ENCODE measurements at regions not wholly inside any gene's neighbourhood (a gene's known extent, or its start where the extent isn't known, plus 50 kb on each side); places are given as distances from the start of the nearest gene placed in this dataset.

DNA sequence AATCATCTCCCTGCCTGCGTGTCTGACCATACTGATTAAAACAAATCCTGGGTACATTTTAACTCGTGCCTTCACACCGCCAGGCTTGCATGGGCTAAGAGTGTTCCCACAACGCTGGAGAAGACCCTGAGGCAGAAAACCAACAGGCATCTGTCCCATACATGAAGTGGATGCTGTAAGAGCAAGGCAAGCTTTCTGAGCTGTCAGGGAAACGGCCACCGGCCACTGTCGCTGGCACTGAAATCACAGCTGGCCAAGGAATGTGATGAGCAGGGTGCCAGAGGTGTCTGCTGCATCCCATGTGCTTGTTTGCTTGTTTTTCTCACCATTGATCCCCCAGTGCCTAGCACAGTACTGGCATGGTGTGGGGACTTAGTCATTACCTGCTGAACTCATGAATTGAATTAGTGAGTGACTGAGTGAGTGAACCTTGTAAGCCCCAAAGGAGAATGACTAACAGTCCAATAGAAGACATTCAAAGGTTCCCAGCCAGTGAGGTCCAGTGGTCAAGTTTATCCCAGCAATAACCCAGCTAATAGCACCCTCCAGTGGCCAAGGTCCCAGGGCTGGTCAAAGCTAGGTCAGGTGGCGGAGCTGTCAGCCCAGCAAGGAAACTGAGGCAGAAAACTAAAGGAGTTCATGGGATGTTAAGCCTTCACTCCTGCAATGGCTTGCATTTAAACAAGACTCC, 92.7 kb upstream of the CDH5 start:
- no peak for DNase-seq (ENCODE audit: low read depth)
- TF ChIP-seq, protein P1, sequence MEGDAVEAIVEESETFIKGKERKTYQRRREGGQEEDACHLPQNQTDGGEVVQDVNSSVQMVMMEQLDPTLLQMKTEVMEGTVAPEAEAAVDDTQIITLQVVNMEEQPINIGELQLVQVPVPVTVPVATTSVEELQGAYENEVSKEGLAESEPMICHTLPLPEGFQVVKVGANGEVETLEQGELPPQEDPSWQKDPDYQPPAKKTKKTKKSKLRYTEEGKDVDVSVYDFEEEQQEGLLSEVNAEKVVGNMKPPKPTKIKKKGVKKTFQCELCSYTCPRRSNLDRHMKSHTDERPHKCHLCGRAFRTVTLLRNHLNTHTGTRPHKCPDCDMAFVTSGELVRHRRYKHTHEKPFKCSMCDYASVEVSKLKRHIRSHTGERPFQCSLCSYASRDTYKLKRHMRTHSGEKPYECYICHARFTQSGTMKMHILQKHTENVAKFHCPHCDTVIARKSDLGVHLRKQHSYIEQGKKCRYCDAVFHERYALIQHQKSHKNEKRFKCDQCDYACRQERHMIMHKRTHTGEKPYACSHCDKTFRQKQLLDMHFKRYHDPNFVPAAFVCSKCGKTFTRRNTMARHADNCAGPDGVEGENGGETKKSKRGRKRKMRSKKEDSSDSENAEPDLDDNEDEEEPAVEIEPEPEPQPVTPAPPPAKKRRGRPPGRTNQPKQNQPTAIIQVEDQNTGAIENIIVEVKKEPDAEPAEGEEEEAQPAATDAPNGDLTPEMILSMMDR (IDR thresholded peaks at IDR 0.05; ENCODE audit: control insufficient read depth, insufficient read depth, low read depth, low read length, missing control alignments), result peak; percentile 60

DNA sequence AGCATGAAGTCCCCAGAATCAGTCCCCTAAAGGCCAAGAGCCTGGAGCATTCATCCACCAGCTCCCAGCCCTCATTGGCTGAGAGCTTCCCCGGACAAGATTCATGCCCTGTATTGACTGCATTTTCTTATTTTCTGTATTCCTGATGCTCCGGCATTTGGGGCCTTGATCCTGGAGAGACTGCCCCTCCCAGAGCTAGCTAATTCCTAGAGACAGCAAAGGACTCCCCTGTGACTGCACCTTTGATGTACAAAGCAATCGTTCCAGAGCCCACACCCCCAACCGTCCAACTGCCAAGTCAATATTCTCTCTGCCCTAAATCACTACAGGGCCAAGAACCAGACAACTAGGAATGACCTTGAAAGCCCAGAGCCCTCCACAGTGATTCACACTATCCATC, 93.4 kb upstream of the CDH5 start:
- H3K4me3 ChIP-seq (ENCODE audit: control insufficient read depth, low read depth, low read length), result no peak overlapping the region
- TF ChIP-seq, protein P1 (IDR thresholded peaks at IDR 0.05; ENCODE audit: control insufficient read depth, insufficient read depth, low read depth, low read length, missing control alignments), result no peak
- no peak for DNase-seq (ENCODE audit: low read depth)

More for the DNA sequence above, 92.7 kb upstream of the CDH5 start:
- no peak overlapping the region for H3K4me3 ChIP-seq (ENCODE audit: control insufficient read depth, low read depth, low read length)

DNA sequence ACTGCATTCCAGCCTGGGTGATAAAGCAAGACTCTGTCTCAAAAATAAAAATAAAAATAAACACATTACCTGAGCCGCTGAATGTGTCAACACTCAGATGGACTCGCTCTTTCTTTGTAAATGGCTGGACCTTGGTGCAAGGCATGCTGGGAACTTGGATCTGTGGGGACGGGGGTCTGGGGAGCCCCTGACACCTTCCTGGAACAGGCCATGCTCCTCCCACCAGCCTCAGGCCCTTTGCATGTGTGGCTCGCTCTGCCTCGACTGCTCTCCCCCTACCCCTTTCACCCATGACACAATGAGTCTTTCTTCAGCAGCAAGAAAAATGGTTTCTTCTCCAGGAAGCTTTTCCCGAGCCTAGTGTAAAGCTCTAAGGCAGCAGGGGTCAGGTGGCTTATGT, 94.0 kb upstream of the CDH5 start:
- no peak for DNase-seq (ENCODE audit: low read depth)
- TF ChIP-seq, protein P1 (IDR thresholded peaks at IDR 0.05; ENCODE audit: control insufficient read depth, insufficient read depth, low read depth, low read length, missing control alignments), result no peak
- no peak overlapping the region for H3K4me3 ChIP-seq (ENCODE audit: control insufficient read depth, low read depth, low read length)

DNA sequence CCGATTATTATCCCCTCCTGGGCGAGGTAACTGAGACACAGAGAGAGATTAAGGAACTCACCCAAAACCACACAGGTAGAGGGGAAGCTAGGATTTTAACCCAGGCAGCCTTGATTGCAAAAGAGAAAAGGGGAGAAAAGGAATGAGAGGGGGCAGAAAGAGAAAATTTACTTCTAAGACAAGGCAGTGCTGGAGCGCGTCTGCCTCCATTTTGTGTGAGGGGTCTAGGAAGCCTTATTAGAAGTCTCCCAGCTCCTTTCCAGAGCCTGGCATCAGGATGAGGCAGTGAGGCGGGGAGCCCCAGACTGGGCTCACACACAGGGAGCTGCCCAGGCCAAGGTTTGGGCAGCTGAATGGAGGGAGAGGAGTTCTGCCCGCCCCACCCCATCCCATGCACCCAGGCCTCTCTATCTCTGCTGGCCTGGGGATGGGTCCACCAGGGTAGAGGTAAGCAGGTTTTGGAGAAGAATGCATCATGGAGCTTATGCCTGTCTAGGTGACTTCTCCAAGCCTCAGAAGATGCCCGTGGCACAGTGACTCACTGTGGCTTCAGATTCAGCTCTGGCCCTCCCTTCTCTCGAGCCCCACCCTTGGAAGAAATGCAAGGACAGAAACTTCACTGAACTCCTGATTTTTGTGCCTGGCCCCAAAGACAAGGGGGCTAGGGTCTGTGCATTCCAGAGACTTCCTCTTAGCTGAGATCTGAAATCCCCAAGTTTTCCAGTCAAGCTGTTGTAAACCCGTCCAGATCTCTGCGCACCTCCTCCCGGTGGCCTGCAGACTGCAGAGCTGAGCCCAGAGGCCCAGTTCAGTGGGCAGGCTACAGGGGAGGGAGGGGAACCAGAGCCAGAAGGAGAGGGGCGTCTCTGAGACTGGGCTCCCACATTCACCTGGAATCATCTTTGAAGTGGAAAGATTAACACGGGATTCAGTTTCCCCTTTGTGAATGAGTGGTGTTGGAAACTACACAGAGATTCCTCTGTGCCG, 95.1 kb upstream of the CDH5 start:
- H3K4me3 ChIP-seq (ENCODE audit: control insufficient read depth, low read depth, low read length), result no peak overlapping the region
- TF ChIP-seq, protein P1 (IDR thresholded peaks at IDR 0.05; ENCODE audit: control insufficient read depth, insufficient read depth, low read depth, low read length, missing control alignments), result no peak
- DNase-seq (ENCODE audit: low read depth), result no peak

DNA sequence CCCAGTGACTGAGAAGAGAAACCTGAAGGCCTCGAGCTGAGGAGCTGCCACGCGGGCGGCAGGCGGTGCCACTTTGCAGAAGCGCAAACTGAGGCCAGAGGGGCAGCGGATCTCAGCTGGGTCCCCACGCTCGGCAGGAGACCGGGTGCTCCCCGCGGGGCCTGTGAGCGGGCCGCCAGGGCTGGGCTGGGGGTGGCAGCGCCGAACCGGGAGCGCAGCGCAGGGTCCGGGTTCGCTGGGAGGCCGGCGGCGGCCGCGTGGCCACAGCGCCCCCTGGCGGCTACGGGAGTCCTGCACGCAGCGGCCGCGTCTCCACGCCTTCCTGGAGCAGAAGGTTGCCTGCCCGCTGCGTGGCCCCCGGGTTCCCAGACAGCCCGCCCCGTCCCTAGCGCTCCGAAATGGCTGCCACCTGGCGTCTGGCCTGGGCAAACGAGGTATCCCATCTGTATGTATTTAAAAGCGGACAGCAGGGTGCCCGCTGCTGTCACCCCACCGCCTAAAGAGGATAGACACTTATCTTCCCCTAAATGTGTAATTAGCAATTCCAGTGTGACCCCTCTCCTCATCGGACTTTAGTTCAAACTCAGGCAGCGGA, 96.1 kb upstream of the CDH5 start:
- TF ChIP-seq, protein P1 (IDR thresholded peaks at IDR 0.05; ENCODE audit: control insufficient read depth, insufficient read depth, low read depth, low read length, missing control alignments), result peak; percentile 62
- DNase-seq (ENCODE audit: low read depth), result no peak
- no peak overlapping the region for H3K4me3 ChIP-seq (ENCODE audit: control insufficient read depth, low read depth, low read length)

DNA sequence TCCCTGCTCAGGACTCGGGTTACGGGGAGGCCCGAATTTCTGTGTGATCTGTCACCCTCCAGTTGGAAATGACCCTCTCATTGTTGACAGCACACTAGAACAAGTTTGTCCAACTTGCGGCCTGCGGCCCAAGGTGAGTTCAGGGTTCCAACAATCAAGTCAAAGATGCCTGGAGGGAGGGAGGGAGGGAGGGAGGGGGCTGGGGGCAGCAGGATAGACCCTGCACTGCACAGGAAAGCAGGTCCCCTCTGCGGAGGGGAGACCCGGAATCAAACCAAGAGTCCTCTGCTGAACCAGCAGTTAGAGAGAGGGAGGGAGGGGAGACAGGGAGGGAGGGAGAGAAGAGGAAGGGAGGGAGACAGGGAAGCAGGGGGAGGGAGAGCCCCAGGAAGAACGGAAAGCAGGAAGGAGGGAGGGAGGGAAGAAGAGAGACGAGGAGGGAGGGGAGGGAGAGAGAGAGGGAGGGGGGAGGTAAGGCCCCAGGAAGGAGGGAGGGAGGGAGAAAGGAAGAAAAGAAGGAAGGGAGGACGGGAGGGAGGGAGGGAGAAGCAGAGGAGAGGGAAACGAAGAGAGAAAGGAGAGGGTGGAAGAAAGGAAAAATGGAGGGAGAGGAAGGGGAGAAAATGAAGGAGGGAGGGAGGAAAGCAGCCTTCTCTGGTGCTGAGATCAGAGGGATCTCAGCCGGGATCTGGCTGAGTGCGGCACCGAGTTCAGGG, 96.7 kb upstream of the CDH5 start:
- DNase-seq (ENCODE audit: low read depth), result no peak
- TF ChIP-seq, protein P1 (IDR thresholded peaks at IDR 0.05; ENCODE audit: control insufficient read depth, insufficient read depth, low read depth, low read length, missing control alignments), result no peak
- no peak overlapping the region for H3K4me3 ChIP-seq (ENCODE audit: control insufficient read depth, low read depth, low read length)

All from AG09309 (cell line).